ENCODE measurements at regions not wholly inside any gene's neighbourhood (a gene's known extent, or its start where the extent isn't known, plus 50 kb on each side); places are given as distances from the start of the nearest gene placed in this dataset.

DNA sequence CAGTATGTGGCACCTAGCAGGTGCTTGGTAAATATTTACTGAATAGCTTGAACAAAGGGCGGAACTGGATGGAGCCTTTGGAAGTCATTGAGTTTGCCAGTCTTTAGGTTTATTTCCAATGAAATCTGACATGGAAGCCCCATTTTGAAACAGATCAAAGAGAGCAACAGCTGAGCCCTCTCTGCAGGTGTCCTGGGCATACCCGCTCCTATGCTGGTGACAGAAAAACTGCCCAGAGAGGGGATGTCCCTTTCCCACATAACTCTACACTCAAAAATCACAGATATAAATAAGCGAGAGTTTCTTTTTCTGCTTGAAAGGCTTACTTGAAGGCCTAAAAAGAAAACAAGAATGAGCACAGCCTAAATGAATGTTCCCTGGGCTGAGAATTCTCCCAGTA, 53.0 kb upstream of the RALY start:
- in situ Hi-C loops (cut with MboI; ENCODE audit: low pct_unique_long_range_greater_than_20kb, low sequenced_read_pairs, unreplicated experiment), result no loop called here
- TF ChIP-seq CTCF (IDR thresholded peaks at IDR 0.05; ENCODE audit: extremely low read depth, insufficient read depth, missing control alignments), result no peak
- DNase-seq (ENCODE audit: low spot score), result no peak
